AG04450 (cell line): ENCODE measurements at regions not wholly inside any gene's neighbourhood (a gene's known extent, or its start where the extent isn't known, plus 50 kb on each side); places are given as distances from the start of the nearest gene placed in this dataset.

Experiments
- CTCF ChIA-PET: fragments of 300-600, 350-600 bp; formaldehyde crosslinking; extraction: SDS; loops from one replicate; lab custom pipeline; 2022; ENCODE audit warnings: antibody characterized with exemption, inconsistent platforms; lab: Charles Lee
- POLR2A ChIA-PET: fragments of 350-600 bp; formaldehyde crosslinking; extraction: SDS; loops from one replicate; lab custom pipeline; 2021; ENCODE audit warnings: antibody characterized with exemption, inconsistent platforms; lab: Yijun Ruan, JAX
- DNase-seq: peaks from one replicate; pipeline ENCODE4 v3.0.0-alpha.2; 2011; ENCODE audit warnings: low read depth, low spot score
- H3K27ac ChIP-seq: one replicate; pipeline ENCODE4 v1.5.1; 2012; ENCODE audit warnings: low read depth, low read length, control low read depth
- H3K27me3 ChIP-seq: one replicate; pipeline ENCODE4 v1.6.0; 2012; ENCODE audit warnings: low read length; ENCODE audit not compliant: control insufficient read depth, insufficient read depth
- H3K4me3 ChIP-seq: 2 replicates; pipeline ENCODE4 v1.5.1; 2011; ENCODE audit warnings: mild to moderate bottlenecking, low read depth, low read length, control low read depth
- H3K9me3 ChIP-seq: 2 replicates; pipeline ENCODE4 v1.5.1; 2012; ENCODE audit warnings: low read length; ENCODE audit not compliant: control insufficient read depth, insufficient read depth
- CTCF ChIP-seq: IDR thresholded peaks from 2 replicates; pipeline ENCODE4 v1.5.1; 2011; ENCODE audit warnings: low read depth, low read length, control low read depth, inconsistent platforms

GRCh38 chr6:56764081-56764566, 121.4 kb upstream of the DST start:
- no peak for DNase-seq
- POLR2A ChIA-PET = interaction anchor here (1.2 kb wide), 1 partner anchor 37 kb away, joined by 5 read pairs; no protein-coding TSS in a partner anchor
- TF ChIP-seq CTCF = peak; percentile 48
- Histone ChIP-seq H3K27me3 (no peaks in the 10 kb centered on the region), H3K9me3 (no peaks in the 10 kb centered on the region), H3K4me3 (no peak overlapping the region), H3K27ac (peak overlapping the region; percentile 58)
- CTCF ChIA-PET = interaction anchor here (0.6 to 1.4 kb wide), 5 partner anchors 39 to 239 kb away, joined by 3 to 4 read pairs (median 3); no protein-coding TSS in a partner anchor

GRCh38 chr6:56761651-56762050, 119.0 kb upstream of the DST start:
- no peaks in the 10 kb centered on the region for H3K9me3 ChIP-seq
- H3K27ac ChIP-seq = no peak overlapping the region
- ChIA-PET CTCF (interaction anchor here (0.8 to 1.3 kb wide), 3 partner anchors 10 to 90 kb away, joined by 3 to 4 read pairs (median 3); no protein-coding TSS in a partner anchor), POLR2A (no interaction called here)
- H3K4me3 ChIP-seq = no peak overlapping the region
- TF ChIP-seq CTCF = no peak
- no peak for DNase-seq
- no peaks in the 10 kb centered on the region for H3K27me3 ChIP-seq

GRCh38 chr6:56760842-56761241, 118.2 kb upstream of the DST start:
- ChIA-PET POLR2A (no interaction called here), CTCF (interaction anchor here (1.2 to 1.3 kb wide), 3 partner anchors 9 to 91 kb away, joined by 3 to 4 read pairs (median 4); no protein-coding TSS in a partner anchor)
- Histone ChIP-seq H3K27ac (no peak overlapping the region), H3K9me3 (no peaks in the 10 kb centered on the region), H3K27me3 (no peaks in the 10 kb centered on the region), H3K4me3 (no peak overlapping the region)
- TF ChIP-seq CTCF = no peak
- DNase-seq = no peak

GRCh38 chr6:56759521-56759920, 116.8 kb upstream of the DST start:
- Histone ChIP-seq H3K9me3 (no peaks in the 10 kb centered on the region), H3K27ac (no peak overlapping the region), H3K27me3 (no peaks in the 10 kb centered on the region), H3K4me3 (no peak overlapping the region)
- ChIA-PET CTCF (interaction anchor here (1.2 to 1.6 kb wide), 2 partner anchors 61 to 92 kb away, joined by 4 to 5 read pairs; no protein-coding TSS in a partner anchor), POLR2A (no interaction called here)
- no peak for DNase-seq
- no peak for TF ChIP-seq CTCF

- POLR2A ChIA-PET = no interaction called here
- Histone ChIP-seq H3K27ac (no peak overlapping the region), H3K9me3 (no peaks in the 10 kb centered on the region), H3K27me3 (no peaks in the 10 kb centered on the region), H3K4me3 (no peak overlapping the region)
- CTCF ChIA-PET = interaction anchor here (0.7 to 2.4 kb wide), 10 partner anchors 14 to 121 kb away, joined by 3 to 22 read pairs (median 4); no protein-coding TSS in a partner anchor
- no peak for DNase-seq
- no peak for TF ChIP-seq CTCF
Measured at GRCh38 chr6:56758553-56758952, 115.9 kb upstream of the DST start.
